Activated naive CD8-positive, alpha-beta T cell treated with anti-CD3 and anti-CD28 coated beads, Interleukin-2, amount 50 U/mL, for 24 hours (primary cell): ENCODE measurements at regions not wholly inside any gene's neighbourhood (a gene's known extent, or its start where the extent isn't known, plus 50 kb on each side); places are given as distances from the start of the nearest gene placed in this dataset.
"Not testable (repeated sequence)": the region's sequence is repeated elsewhere in the genome, so short reads cannot be mapped to it uniquely, and the experiment has no call there.

Experiments
- ATAC-seq: fragments of 150-1000 bp; cut with Tn5 transposase; one replicate; pipeline ENCODE4 v1.10.0; 2021
- DNase-seq: peaks from one replicate; pipeline ENCODE4 v3.0.0; 2021
- H3K27ac Mint-ChIP-seq: one replicate; pipeline ENCODE4 v1.8.0; 2021; ENCODE audit warnings: mild to moderate bottlenecking, mixed read lengths
- H3K27me3 Mint-ChIP-seq: one replicate; pipeline ENCODE4 v1.8.0; 2021; ENCODE audit warnings: mixed read lengths
- H3K36me3 Mint-ChIP-seq: one replicate; pipeline ENCODE4 v1.8.0; 2021; ENCODE audit warnings: low read depth, mixed read lengths
- H3K4me1 Mint-ChIP-seq: one replicate; pipeline ENCODE4 v1.8.0; 2021; ENCODE audit warnings: mixed read lengths
- H3K4me3 Mint-ChIP-seq: one replicate; pipeline ENCODE4 v1.8.0; 2021; ENCODE audit warnings: mild to moderate bottlenecking, moderate library complexity, mixed read lengths
- H3K9me3 Mint-ChIP-seq: one replicate; pipeline ENCODE4 v1.8.0; 2021; ENCODE audit warnings: mixed read lengths

- H3K27me3 Mint-ChIP-seq = peaks cover 3% of the 10 kb centered on the region
- DNase-seq = no peak
- H3K27ac Mint-ChIP-seq = no peak overlapping the region
Measured at GRCh38 chr4:56575820-56576429, 70.3 kb downstream of the ARL9 start.

GRCh38 chr4:56592417-56592816, 86.8 kb downstream of the ARL9 start:
- not testable (repeated sequence) for H3K27ac Mint-ChIP-seq, H3K4me3 Mint-ChIP-seq, H3K4me1 Mint-ChIP-seq, H3K27me3 Mint-ChIP-seq, H3K36me3 Mint-ChIP-seq, ATAC-seq, DNase-seq
- peaks cover 16% of the 10 kb centered on the region for H3K9me3 Mint-ChIP-seq

More at GRCh38 chr4:56575820-56576429, 70.3 kb downstream of the ARL9 start:
- no peaks in the 10 kb centered on the region for H3K9me3 Mint-ChIP-seq
- H3K36me3 Mint-ChIP-seq = no peaks in the 10 kb centered on the region
- H3K4me3 Mint-ChIP-seq = no peak overlapping the region
- ATAC-seq = peak; percentile 28
- H3K4me1 Mint-ChIP-seq = peaks cover 3% of the 10 kb centered on the region
